H1 (cell line): ENCODE measurements at regions not wholly inside any gene's neighbourhood (a gene's known extent, or its start where the extent isn't known, plus 50 kb on each side); places are given as distances from the start of the nearest gene placed in this dataset.

Experiments
- CHD2 ChIP-seq: IDR thresholded peaks from 2 replicates; pipeline ENCODE4 v1.6.1; 2012; ENCODE audit warnings: low read length, improper control_type of control experiment
- CTBP2 ChIP-seq: IDR thresholded peaks from 2 replicates; pipeline ENCODE4 v1.7.0; 2011; ENCODE audit warnings: borderline replicate concordance, mild to moderate bottlenecking, moderate library complexity, mixed read lengths, low read length; ENCODE audit not compliant: insufficient read depth, insufficient read length
- EP300 ChIP-seq, 2 experiments: IDR thresholded peaks; 1 replicate in 1 of 2; 2 replicates in 1 of 2; pipeline ENCODE4 v1.6.1; 2011 to 2012; ENCODE audit warnings: low read depth in 2 of 2, low read length in 2 of 2, mild to moderate bottlenecking in 2 of 2, borderline replicate concordance in 1 of 2, inconsistent platforms in 1 of 2, moderate library complexity in 1 of 2
- EZH2 ChIP-seq: fragments of 200-600 bp; sonication (generic); IDR thresholded peaks from 2 replicates; pipeline ENCODE4 v1.7.1; 2012; ENCODE audit warnings: low read depth, mild to moderate bottlenecking, moderate library complexity, low read length, inconsistent platforms; ENCODE audit not compliant: severe bottlenecking
- POLR2AphosphoS5 ChIP-seq: IDR thresholded peaks from 2 replicates; pipeline ENCODE4 v1.6.1; 2011; ENCODE audit warnings: low read depth, low read length
- SP2 ChIP-seq: IDR thresholded peaks from 2 replicates; pipeline ENCODE4 v1.6.1; 2012; ENCODE audit warnings: mild to moderate bottlenecking, low read length, inconsistent platforms
- YY1 ChIP-seq: IDR thresholded peaks from 2 replicates; pipeline ENCODE4 v1.6.1; 2011; ENCODE audit warnings: low read depth, mild to moderate bottlenecking, low read length
- TF ChIP-seq, protein P1 (sequence below): fragments of 300-600 bp; sonication (generic); IDR thresholded peaks from 2 replicates; pipeline ENCODE4 v1.7.1; 2012; ENCODE audit warnings: low read length, moderate library complexity, mild to moderate bottlenecking, inconsistent platforms; ENCODE audit not compliant: insufficient replicate concordance
- TF ChIP-seq, protein P2 (sequence below), 3 experiments: IDR thresholded peaks; 1 replicate in 2 of 3; 2 replicates in 1 of 3; pipeline versions ENCODE4 v1.5.1 to v1.6.1; 2011; ENCODE audit warnings: low read length in 3 of 3, mild to moderate bottlenecking in 3 of 3, inconsistent platforms in 2 of 3, low read depth in 1 of 3, moderate library complexity in 1 of 3; ENCODE audit not compliant: insufficient read depth in 1 of 3; ENCODE audit errors: control extremely low read depth in 1 of 3

DNA sequence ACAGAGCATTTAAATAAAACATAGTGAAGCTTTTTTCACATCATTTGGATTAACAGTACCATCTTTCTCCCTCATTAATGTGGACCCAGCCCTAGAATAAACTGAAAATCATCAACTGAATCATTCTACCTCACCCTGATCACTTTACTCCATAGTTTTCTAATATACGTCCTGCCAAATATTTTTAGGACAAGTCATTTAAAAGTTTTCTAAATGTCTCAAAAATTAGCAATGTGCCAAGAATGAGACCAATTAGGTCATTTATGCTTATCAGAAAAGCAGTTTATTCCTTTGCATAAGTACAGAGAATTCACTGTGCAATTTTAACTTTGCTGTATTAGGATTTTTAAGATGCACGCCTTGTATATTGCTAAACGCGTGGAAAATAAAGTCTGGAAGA, 284.4 kb downstream of the PIK3R1 start:
- no peak for TF ChIP-seq POLR2AphosphoS5
- no peak for TF ChIP-seq EP300 (IDR thresholded peaks at IDR 0.05; ENCODE audit: borderline replicate concordance in 1 of 2, low read depth in 2 of 2, low read length in 2 of 2)
- TF ChIP-seq, protein P1, sequence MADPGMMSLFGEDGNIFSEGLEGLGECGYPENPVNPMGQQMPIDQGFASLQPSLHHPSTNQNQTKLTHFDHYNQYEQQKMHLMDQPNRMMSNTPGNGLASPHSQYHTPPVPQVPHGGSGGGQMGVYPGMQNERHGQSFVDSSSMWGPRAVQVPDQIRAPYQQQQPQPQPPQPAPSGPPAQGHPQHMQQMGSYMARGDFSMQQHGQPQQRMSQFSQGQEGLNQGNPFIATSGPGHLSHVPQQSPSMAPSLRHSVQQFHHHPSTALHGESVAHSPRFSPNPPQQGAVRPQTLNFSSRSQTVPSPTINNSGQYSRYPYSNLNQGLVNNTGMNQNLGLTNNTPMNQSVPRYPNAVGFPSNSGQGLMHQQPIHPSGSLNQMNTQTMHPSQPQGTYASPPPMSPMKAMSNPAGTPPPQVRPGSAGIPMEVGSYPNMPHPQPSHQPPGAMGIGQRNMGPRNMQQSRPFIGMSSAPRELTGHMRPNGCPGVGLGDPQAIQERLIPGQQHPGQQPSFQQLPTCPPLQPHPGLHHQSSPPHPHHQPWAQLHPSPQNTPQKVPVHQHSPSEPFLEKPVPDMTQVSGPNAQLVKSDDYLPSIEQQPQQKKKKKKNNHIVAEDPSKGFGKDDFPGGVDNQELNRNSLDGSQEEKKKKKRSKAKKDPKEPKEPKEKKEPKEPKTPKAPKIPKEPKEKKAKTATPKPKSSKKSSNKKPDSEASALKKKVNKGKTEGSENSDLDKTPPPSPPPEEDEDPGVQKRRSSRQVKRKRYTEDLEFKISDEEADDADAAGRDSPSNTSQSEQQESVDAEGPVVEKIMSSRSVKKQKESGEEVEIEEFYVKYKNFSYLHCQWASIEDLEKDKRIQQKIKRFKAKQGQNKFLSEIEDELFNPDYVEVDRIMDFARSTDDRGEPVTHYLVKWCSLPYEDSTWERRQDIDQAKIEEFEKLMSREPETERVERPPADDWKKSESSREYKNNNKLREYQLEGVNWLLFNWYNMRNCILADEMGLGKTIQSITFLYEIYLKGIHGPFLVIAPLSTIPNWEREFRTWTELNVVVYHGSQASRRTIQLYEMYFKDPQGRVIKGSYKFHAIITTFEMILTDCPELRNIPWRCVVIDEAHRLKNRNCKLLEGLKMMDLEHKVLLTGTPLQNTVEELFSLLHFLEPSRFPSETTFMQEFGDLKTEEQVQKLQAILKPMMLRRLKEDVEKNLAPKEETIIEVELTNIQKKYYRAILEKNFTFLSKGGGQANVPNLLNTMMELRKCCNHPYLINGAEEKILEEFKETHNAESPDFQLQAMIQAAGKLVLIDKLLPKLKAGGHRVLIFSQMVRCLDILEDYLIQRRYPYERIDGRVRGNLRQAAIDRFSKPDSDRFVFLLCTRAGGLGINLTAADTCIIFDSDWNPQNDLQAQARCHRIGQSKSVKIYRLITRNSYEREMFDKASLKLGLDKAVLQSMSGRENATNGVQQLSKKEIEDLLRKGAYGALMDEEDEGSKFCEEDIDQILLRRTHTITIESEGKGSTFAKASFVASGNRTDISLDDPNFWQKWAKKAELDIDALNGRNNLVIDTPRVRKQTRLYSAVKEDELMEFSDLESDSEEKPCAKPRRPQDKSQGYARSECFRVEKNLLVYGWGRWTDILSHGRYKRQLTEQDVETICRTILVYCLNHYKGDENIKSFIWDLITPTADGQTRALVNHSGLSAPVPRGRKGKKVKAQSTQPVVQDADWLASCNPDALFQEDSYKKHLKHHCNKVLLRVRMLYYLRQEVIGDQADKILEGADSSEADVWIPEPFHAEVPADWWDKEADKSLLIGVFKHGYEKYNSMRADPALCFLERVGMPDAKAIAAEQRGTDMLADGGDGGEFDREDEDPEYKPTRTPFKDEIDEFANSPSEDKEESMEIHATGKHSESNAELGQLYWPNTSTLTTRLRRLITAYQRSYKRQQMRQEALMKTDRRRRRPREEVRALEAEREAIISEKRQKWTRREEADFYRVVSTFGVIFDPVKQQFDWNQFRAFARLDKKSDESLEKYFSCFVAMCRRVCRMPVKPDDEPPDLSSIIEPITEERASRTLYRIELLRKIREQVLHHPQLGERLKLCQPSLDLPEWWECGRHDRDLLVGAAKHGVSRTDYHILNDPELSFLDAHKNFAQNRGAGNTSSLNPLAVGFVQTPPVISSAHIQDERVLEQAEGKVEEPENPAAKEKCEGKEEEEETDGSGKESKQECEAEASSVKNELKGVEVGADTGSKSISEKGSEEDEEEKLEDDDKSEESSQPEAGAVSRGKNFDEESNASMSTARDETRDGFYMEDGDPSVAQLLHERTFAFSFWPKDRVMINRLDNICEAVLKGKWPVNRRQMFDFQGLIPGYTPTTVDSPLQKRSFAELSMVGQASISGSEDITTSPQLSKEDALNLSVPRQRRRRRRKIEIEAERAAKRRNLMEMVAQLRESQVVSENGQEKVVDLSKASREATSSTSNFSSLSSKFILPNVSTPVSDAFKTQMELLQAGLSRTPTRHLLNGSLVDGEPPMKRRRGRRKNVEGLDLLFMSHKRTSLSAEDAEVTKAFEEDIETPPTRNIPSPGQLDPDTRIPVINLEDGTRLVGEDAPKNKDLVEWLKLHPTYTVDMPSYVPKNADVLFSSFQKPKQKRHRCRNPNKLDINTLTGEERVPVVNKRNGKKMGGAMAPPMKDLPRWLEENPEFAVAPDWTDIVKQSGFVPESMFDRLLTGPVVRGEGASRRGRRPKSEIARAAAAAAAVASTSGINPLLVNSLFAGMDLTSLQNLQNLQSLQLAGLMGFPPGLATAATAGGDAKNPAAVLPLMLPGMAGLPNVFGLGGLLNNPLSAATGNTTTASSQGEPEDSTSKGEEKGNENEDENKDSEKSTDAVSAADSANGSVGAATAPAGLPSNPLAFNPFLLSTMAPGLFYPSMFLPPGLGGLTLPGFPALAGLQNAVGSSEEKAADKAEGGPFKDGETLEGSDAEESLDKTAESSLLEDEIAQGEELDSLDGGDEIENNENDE, result no peak
- no peak for TF ChIP-seq YY1
- TF ChIP-seq, protein P2, sequence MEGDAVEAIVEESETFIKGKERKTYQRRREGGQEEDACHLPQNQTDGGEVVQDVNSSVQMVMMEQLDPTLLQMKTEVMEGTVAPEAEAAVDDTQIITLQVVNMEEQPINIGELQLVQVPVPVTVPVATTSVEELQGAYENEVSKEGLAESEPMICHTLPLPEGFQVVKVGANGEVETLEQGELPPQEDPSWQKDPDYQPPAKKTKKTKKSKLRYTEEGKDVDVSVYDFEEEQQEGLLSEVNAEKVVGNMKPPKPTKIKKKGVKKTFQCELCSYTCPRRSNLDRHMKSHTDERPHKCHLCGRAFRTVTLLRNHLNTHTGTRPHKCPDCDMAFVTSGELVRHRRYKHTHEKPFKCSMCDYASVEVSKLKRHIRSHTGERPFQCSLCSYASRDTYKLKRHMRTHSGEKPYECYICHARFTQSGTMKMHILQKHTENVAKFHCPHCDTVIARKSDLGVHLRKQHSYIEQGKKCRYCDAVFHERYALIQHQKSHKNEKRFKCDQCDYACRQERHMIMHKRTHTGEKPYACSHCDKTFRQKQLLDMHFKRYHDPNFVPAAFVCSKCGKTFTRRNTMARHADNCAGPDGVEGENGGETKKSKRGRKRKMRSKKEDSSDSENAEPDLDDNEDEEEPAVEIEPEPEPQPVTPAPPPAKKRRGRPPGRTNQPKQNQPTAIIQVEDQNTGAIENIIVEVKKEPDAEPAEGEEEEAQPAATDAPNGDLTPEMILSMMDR (IDR thresholded peaks at IDR 0.05; ENCODE audit: control extremely low read depth in 1 of 3, insufficient read depth in 1 of 3, low read depth in 1 of 3, low read length in 3 of 3), result no peak
- no peak for TF ChIP-seq SP2
- no peak for TF ChIP-seq CHD2
- no peak for TF ChIP-seq CTBP2
- no peak for TF ChIP-seq EZH2
